GM13976 (cell line): ENCODE measurements at regions not wholly inside any gene's neighbourhood (a gene's known extent, or its start where the extent isn't known, plus 50 kb on each side); places are given as distances from the start of the nearest gene placed in this dataset.

Experiments
- DNase-seq: peaks from one replicate; pipeline ENCODE4 v3.0.0; 2012; ENCODE audit warnings: low spot score
- in situ Hi-C: fragments of 300-500 bp; cut with MboI; formaldehyde crosslinking; loops from one replicate; pipeline ENCODE4 v1.12.0; 2022; ENCODE audit warnings: low sequenced_read_pairs, mixed read lengths, inconsistent platforms; ENCODE audit not compliant: unreplicated experiment
- TF ChIP-seq, protein P1 (sequence below): IDR thresholded peaks from 2 replicates; pipeline ENCODE4 v1.5.1; 2012; ENCODE audit warnings: borderline replicate concordance, mild to moderate bottlenecking; ENCODE audit not compliant: insufficient read depth; ENCODE audit errors: extremely low read depth, missing control alignments, control extremely low read depth

DNA sequence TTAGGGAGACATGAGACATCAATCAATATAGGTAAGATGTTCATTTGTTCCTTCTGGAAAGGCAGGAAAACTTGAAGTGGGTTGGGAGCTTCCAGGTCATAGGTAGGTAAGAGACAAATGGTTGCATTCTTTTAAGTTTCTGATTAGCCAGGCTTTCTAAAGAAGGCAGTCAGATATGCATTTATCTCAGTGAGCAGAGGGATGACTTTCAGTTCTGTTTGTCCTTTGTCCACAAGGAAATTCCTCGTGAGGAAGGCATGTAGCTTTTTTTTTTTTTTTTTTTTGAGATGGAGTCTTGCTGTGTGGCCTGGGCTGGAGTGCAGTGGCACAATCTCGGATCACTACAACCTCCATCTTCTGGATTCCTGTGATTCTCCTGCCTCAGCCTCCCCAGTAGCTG lies 155.3 kb upstream of the ABCA1 start:
- no peak for DNase-seq
- TF ChIP-seq, protein P1, sequence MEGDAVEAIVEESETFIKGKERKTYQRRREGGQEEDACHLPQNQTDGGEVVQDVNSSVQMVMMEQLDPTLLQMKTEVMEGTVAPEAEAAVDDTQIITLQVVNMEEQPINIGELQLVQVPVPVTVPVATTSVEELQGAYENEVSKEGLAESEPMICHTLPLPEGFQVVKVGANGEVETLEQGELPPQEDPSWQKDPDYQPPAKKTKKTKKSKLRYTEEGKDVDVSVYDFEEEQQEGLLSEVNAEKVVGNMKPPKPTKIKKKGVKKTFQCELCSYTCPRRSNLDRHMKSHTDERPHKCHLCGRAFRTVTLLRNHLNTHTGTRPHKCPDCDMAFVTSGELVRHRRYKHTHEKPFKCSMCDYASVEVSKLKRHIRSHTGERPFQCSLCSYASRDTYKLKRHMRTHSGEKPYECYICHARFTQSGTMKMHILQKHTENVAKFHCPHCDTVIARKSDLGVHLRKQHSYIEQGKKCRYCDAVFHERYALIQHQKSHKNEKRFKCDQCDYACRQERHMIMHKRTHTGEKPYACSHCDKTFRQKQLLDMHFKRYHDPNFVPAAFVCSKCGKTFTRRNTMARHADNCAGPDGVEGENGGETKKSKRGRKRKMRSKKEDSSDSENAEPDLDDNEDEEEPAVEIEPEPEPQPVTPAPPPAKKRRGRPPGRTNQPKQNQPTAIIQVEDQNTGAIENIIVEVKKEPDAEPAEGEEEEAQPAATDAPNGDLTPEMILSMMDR, result no peak
- in situ Hi-C loops, result no loop called here

DNA sequence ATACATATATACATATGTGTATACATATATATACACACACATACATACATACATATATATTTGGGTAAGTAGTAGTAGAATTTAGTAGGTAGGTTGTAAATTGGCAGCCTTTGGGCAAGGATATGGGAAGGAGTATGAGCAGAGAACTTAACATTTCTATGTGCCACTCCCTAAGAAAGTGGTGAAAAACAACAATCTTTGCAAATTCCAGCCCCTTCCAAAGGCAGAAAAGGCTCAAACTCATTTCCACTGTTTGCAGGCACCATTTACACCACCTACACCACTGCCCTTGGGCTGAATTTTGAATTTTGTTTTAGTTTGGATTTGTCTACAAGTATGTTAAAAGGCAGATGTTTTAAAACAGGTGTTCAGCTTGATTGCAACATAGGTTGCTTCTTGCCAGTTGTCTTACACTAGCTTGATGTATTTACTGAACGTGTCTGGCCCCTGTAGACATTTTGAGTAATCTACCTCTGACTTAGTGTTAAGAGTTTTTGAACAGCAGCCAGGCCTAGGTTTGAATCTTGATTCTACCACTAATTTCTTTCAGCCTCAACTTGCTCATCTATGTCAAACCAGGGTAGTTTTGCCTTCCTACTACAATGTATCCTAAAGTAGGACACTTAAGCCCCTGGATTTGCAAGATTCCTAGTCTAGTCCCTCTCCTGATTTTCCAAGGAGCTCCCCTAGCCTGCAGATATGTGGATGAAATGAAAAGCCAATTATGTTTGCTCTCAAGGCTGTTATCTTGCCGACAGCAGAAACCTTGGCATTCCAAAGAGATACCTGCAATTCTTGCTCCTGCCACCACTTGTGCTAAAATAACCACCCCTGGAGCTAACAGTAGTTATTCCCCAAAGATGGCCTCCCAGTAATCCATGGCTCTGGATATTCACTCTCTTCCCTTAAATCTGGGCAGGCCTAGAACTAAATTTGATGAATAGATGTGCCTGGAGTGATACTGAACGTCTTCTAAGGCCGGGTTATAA lies 156.2 kb upstream of the SLC44A1 start:
- no peak for DNase-seq
- in situ Hi-C loops, result no loop called here
- TF ChIP-seq, protein P1, result no peak

DNA sequence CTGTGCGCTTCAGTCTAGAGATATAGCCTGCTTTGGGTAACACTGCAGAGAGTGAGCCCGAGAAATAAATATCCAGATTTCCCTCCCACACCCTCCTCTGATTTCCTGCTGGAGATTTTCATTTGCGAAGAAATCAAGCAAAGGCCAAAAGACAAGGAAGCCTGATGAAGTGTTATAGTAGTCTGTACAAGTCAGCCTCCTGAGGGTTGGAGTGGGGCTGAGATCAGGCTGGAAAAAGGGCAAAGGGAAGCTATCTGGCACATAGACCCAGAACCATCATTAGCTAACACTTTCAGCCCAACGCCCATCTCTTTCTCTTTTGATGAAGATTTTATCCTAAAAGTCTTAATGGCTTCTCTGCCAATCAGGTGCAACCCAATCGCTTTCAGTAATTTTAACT lies 154.6 kb upstream of the SLC44A1 start:
- no peak for DNase-seq
- in situ Hi-C loops, result no loop called here
- TF ChIP-seq, protein P1, result no peak

DNA sequence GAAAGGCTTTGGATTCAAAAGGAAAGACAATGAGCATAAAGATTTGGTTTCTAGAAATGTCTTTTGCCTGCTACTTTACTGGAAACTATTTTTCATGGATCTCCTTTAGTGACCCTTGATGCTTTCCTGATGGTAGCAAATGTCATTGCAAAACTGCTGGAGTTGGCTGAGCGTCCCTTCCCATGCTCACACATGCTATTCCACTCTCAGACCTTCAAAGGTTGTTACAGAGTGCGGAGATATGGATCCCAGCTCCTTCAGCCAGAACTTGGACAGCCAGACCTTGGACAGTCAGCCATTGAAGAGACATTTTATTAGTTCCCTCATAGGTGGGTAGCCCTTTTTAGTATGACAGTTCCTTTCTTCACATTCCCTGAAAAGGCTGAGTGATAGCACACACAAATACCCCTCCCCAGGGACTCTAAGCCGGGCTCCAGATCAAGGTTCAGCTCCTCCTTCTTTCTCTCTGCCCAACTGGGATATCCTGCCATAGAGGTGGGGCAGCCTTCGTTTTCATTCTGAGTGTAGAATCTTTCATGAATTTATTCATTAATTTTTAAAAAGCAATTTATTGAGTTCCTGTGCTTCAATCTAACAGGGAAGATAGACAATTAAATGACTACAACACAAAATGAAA lies 153.3 kb upstream of the SLC44A1 start:
- in situ Hi-C loops, result no loop called here
- TF ChIP-seq, protein P1, result no peak
- DNase-seq, result no peak

DNA sequence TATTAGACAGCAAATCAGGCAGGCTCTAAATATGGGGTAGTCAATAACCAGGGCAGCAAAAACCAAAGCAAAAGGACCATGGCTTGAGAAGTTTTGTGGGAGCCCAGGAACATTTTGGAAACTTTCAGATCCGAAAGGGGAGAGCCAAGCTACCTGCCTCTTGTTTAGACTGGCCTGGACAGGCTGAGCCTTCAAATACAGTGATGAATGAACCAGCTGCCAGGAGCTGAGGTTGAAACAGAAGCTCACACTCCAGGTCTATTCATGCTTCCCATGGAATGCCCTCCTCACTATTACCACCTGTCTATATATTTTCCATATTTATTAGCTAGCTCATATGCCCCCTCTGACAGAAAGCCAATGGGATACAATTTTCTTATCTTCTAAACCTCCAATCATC lies 150.8 kb upstream of the SLC44A1 start:
- in situ Hi-C loops, result no loop called here
- DNase-seq, result no peak

DNA sequence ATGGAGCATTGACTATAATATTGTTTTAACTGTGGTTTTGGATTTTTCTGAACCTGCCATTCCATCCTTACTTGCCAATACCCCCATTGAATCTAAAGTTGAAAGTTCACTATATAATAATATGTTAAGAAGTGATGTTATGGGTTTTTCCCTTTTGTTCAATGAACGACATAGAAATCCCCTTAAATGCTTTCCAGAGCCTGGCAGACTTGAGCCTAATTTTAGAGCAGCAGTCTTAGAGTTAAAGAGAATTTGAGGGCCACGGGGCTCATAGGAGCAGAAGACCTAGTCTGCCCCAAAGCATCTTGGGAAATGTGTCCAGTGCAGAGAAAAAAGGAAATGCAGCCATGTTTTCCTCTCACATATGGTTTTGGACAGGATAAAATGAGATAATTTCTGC lies 146.1 kb upstream of the SLC44A1 start:
- in situ Hi-C loops, result no loop called here
- TF ChIP-seq, protein P1, result no peak
- DNase-seq, result no peak

More for the DNA sequence above, 150.8 kb upstream of the SLC44A1 start:
- TF ChIP-seq, protein P1, result no peak
